CD8-positive, alpha-beta memory T cell (primary cell): ENCODE measurements at regions not wholly inside any gene's neighbourhood (a gene's known extent, or its start where the extent isn't known, plus 50 kb on each side); places are given as distances from the start of the nearest gene placed in this dataset.

Experiments
- CTCF ChIA-PET: fragments of 350-600 bp; sonication (Branson Sonifier 250); formaldehyde crosslinking; loops from one replicate; lab custom pipeline; 2021; ENCODE audit warnings: antibody characterized with exemption; lab: Charles Lee
- POLR2A ChIA-PET: fragments of 350-600 bp; sonication (Branson Sonifier 250); formaldehyde crosslinking; loops from one replicate; lab custom pipeline; 2021; ENCODE audit warnings: antibody characterized with exemption; lab: Charles Lee
- DNase-seq, 5 donors: peaks; one replicate each; pipeline versions ENCODE4 v3.0.0 to v3.0.0-alpha.2; 2020 to 2022; ENCODE audit warnings: mixed read lengths in 1 of 5
- H3K27ac ChIP-seq: one replicate; pipeline ENCODE4 v1.7.0; 2013; ENCODE audit warnings: low read depth, mild to moderate bottlenecking, low read length, moderate library complexity
- H3K27me3 ChIP-seq: 2 replicates; pipeline ENCODE4 v1.7.0; 2013; ENCODE audit warnings: low read length, mild to moderate bottlenecking; ENCODE audit not compliant: insufficient read depth, poor library complexity, severe bottlenecking
- H3K36me3 ChIP-seq: 2 replicates; pipeline ENCODE4 v1.7.0; 2013; ENCODE audit warnings: mild to moderate bottlenecking, low read length, moderate library complexity; ENCODE audit not compliant: insufficient read depth
- H3K4me1 ChIP-seq: 2 replicates; pipeline ENCODE4 v1.7.0; 2013; ENCODE audit warnings: mild to moderate bottlenecking, low read length, moderate library complexity; ENCODE audit not compliant: insufficient read depth
- H3K4me3 ChIP-seq: 2 replicates; pipeline ENCODE4 v1.7.0; 2013; ENCODE audit warnings: mild to moderate bottlenecking, low read length
- H3K9me3 ChIP-seq: 2 replicates; pipeline ENCODE4 v1.7.0; 2013; ENCODE audit warnings: mild to moderate bottlenecking, low read length
- H3K27ac Mint-ChIP-seq, 8 donors: one replicate each; pipeline ENCODE4 v1.8.0; 2020 to 2021; ENCODE audit warnings: mixed read lengths in 8 of 8, mild to moderate bottlenecking in 6 of 8, inconsistent platforms in 3 of 8, moderate library complexity in 3 of 8
- H3K27me3 Mint-ChIP-seq, 2 donors: one replicate each; pipeline ENCODE4 v1.8.0; 2020 to 2021; ENCODE audit warnings: mixed read lengths in 2 of 2, mild to moderate bottlenecking in 1 of 2, moderate library complexity in 1 of 2
- H3K36me3 Mint-ChIP-seq, 3 donors: one replicate each; pipeline ENCODE4 v1.8.0; 2020 to 2021; ENCODE audit warnings: mixed read lengths in 3 of 3, inconsistent platforms in 1 of 3, mild to moderate bottlenecking in 1 of 3
- H3K4me1 Mint-ChIP-seq, 3 donors: one replicate each; pipeline ENCODE4 v1.8.0; 2020 to 2021; ENCODE audit warnings: mixed read lengths in 3 of 3, inconsistent platforms in 1 of 3, mild to moderate bottlenecking in 1 of 3
- H3K4me3 Mint-ChIP-seq, 7 donors: one replicate each; pipeline ENCODE4 v1.8.0; 2020 to 2021; ENCODE audit warnings: mixed read lengths in 7 of 7, mild to moderate bottlenecking in 6 of 7, moderate library complexity in 4 of 7, inconsistent platforms in 2 of 7
- H3K9me3 Mint-ChIP-seq, 5 donors: one replicate each; pipeline ENCODE4 v1.8.0; 2020 to 2022; ENCODE audit warnings: mixed read lengths in 5 of 5, mild to moderate bottlenecking in 3 of 5, moderate library complexity in 2 of 5, inconsistent platforms in 1 of 5

GRCh38 chr3:103918336-103918735 is 1448.4 kb upstream of the ALCAM start:
- no peaks in the 10 kb centered on the region for H3K27me3 Mint-ChIP-seq
- no peaks in the 10 kb centered on the region for H3K36me3 Mint-ChIP-seq
- no peaks in the 10 kb centered on the region for H3K9me3 Mint-ChIP-seq
- no peak overlapping the region for H3K27ac ChIP-seq
- no peaks in the 10 kb centered on the region for H3K36me3 ChIP-seq
- H3K9me3 ChIP-seq = no peaks in the 10 kb centered on the region
- no peak overlapping the region for H3K27ac Mint-ChIP-seq
- H3K4me3 ChIP-seq = no peak overlapping the region
- CTCF ChIA-PET = no interaction called here
- H3K27me3 ChIP-seq = no peaks in the 10 kb centered on the region
- H3K4me1 ChIP-seq = no peaks in the 10 kb centered on the region
- H3K4me3 Mint-ChIP-seq = no peak overlapping the region
- no peaks in the 10 kb centered on the region for H3K4me1 Mint-ChIP-seq
- POLR2A ChIA-PET = no interaction called here
- DNase-seq = no peak

DNA sequence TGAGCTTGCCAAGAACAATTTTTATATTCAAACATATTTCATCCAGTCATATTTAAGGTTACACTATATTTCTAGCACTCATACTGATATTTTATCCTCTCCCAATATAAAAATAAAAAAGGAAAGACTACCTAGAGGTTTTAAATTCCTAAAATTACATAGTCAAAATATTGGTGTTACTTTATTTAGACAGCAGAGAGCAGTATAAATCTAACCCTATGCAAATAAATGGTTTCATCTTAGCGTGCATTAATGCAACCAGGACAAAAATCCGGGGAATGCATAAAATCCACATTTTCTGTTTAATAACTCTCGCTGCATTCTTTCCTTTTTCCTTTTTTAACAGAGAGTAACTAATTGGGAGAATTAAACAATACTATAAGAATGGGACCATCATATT is 1447.4 kb upstream of the ALCAM start:
- ChIA-PET CTCF (no interaction called here), POLR2A (no interaction called here)
- Histone ChIP-seq H3K27me3 (no peaks in the 10 kb centered on the region), H3K27ac (no peak overlapping the region), H3K4me1 (no peaks in the 10 kb centered on the region), H3K36me3 (no peaks in the 10 kb centered on the region), H3K9me3 (no peaks in the 10 kb centered on the region), H3K4me3 (no peak overlapping the region)
- no peaks in the 10 kb centered on the region for H3K27me3 Mint-ChIP-seq
- DNase-seq = no peak
- H3K9me3 Mint-ChIP-seq = no peaks in the 10 kb centered on the region
- H3K36me3 Mint-ChIP-seq = no peaks in the 10 kb centered on the region
- H3K4me3 Mint-ChIP-seq = no peak overlapping the region
- H3K27ac Mint-ChIP-seq = no peak overlapping the region
- no peaks in the 10 kb centered on the region for H3K4me1 Mint-ChIP-seq

DNA sequence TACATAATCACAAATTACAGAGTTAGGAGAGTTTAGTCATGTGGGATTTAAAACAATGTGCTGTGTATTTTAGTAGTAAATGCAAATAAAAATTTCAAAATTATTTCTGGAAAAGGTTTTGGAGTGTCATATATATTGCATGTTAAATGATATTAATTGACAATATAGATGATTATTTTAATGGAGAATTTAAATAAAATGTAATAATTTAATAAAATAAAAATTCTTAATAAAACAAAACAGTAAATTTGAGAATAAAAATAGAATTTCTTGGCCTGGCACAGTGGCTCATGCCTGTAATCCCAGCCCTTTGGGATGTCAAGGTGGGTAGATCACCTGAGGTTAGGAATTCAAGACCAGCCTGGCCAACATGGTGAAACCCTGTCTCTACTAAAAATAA is 1442.8 kb upstream of the ALCAM start:
- no peaks in the 10 kb centered on the region for H3K36me3 Mint-ChIP-seq
- H3K27me3 Mint-ChIP-seq = no peaks in the 10 kb centered on the region
- ChIA-PET CTCF (no interaction called here), POLR2A (no interaction called here)
- no peak overlapping the region for H3K4me3 Mint-ChIP-seq
- Histone ChIP-seq H3K27ac (no peak overlapping the region), H3K9me3 (no peaks in the 10 kb centered on the region), H3K36me3 (no peaks in the 10 kb centered on the region), H3K4me3 (no peak overlapping the region), H3K4me1 (no peaks in the 10 kb centered on the region), H3K27me3 (no peaks in the 10 kb centered on the region)
- no peak for DNase-seq
- H3K27ac Mint-ChIP-seq = no peak overlapping the region
- H3K9me3 Mint-ChIP-seq = peaks cover 0 to 11% (median 2%) of the 10 kb centered on the region in 5 donors
- no peaks in the 10 kb centered on the region for H3K4me1 Mint-ChIP-seq

DNA sequence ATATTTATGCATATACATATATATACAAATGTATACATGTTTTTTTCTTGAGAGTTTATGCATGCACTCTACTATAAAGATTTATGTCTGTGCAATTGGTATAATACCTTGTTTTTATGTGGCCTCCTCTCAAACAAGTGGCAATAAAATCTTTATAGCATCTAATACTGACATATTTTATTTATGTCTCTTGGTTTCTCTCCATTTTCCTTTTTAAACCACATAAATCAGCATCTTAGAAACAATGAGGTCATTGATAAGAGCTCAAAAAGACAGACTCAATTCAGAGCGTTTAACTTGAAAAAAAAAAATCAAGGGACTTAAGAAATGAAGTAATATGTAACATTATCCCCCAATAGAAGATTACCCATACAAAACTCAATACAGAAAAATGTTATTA is 1442.2 kb upstream of the ALCAM start:
- ChIA-PET CTCF (no interaction called here), POLR2A (no interaction called here)
- Mint-ChIP-seq H3K9me3 (peaks cover 0 to 11% (median 2%) of the 10 kb centered on the region in 5 donors), H3K27ac (no peak overlapping the region), H3K4me3 (no peak overlapping the region), H3K36me3 (no peaks in the 10 kb centered on the region), H3K27me3 (no peaks in the 10 kb centered on the region), H3K4me1 (no peaks in the 10 kb centered on the region)
- no peaks in the 10 kb centered on the region for H3K36me3 ChIP-seq
- H3K4me1 ChIP-seq = no peaks in the 10 kb centered on the region
- H3K27ac ChIP-seq = no peak overlapping the region
- no peaks in the 10 kb centered on the region for H3K27me3 ChIP-seq
- no peak for DNase-seq
- no peak overlapping the region for H3K4me3 ChIP-seq
- H3K9me3 ChIP-seq = no peaks in the 10 kb centered on the region

- no peaks in the 10 kb centered on the region for H3K27me3 Mint-ChIP-seq
- no peaks in the 10 kb centered on the region for H3K36me3 Mint-ChIP-seq
- Histone ChIP-seq H3K27ac (no peak overlapping the region), H3K4me3 (no peak overlapping the region), H3K36me3 (no peaks in the 10 kb centered on the region), H3K4me1 (no peaks in the 10 kb centered on the region), H3K9me3 (no peaks in the 10 kb centered on the region), H3K27me3 (no peaks in the 10 kb centered on the region)
- DNase-seq = no peak
- no peaks in the 10 kb centered on the region for H3K4me1 Mint-ChIP-seq
- POLR2A ChIA-PET = no interaction called here
- H3K9me3 Mint-ChIP-seq = peaks cover 0 to 12% (median 2%) of the 10 kb centered on the region in 5 donors
- CTCF ChIA-PET = no interaction called here
- no peak overlapping the region for H3K4me3 Mint-ChIP-seq
- H3K27ac Mint-ChIP-seq = no peak overlapping the region
Measured at GRCh38 chr3:103926936-103927335, 1439.8 kb upstream of the ALCAM start.

- Mint-ChIP-seq H3K4me1 (no peaks in the 10 kb centered on the region), H3K4me3 (no peak overlapping the region), H3K36me3 (no peaks in the 10 kb centered on the region), H3K27ac (no peak overlapping the region), H3K9me3 (peaks cover 0 to 15% (median 2%) of the 10 kb centered on the region in 5 donors), H3K27me3 (no peaks in the 10 kb centered on the region)
- no peak for DNase-seq
- ChIA-PET CTCF (no interaction called here), POLR2A (no interaction called here)
- H3K4me3 ChIP-seq = no peak overlapping the region
- H3K9me3 ChIP-seq = no peaks in the 10 kb centered on the region
- no peaks in the 10 kb centered on the region for H3K27me3 ChIP-seq
- H3K36me3 ChIP-seq = no peaks in the 10 kb centered on the region
- H3K27ac ChIP-seq = no peak overlapping the region
- no peaks in the 10 kb centered on the region for H3K4me1 ChIP-seq
Measured at GRCh38 chr3:103927896-103928295, 1438.8 kb upstream of the ALCAM start.

GRCh38 chr3:103937094-103937493 is 1429.6 kb upstream of the ALCAM start:
- H3K27ac Mint-ChIP-seq = no peak overlapping the region
- H3K27me3 Mint-ChIP-seq = peaks cover 0 to 1% of the 10 kb centered on the region in 2 donors
- no peak overlapping the region for H3K4me3 Mint-ChIP-seq
- Histone ChIP-seq H3K27me3 (no peaks in the 10 kb centered on the region), H3K4me3 (no peak overlapping the region), H3K36me3 (no peaks in the 10 kb centered on the region), H3K9me3 (no peaks in the 10 kb centered on the region), H3K4me1 (no peaks in the 10 kb centered on the region), H3K27ac (no peak overlapping the region)
- no peak for DNase-seq
- no peaks in the 10 kb centered on the region for H3K4me1 Mint-ChIP-seq
- H3K9me3 Mint-ChIP-seq = peaks cover 0 to 13% (median 0%) of the 10 kb centered on the region in 5 donors
- ChIA-PET CTCF (no interaction called here), POLR2A (no interaction called here)
- H3K36me3 Mint-ChIP-seq = no peaks in the 10 kb centered on the region

GRCh38 chr3:103947062-103947461 is 1419.6 kb upstream of the ALCAM start:
- POLR2A ChIA-PET = interaction anchor here (0.6 kb wide), 1 partner anchor 381 kb away, joined by 3 read pairs; no protein-coding TSS in a partner anchor
- H3K27me3 ChIP-seq = no peaks in the 10 kb centered on the region
- no peak overlapping the region for H3K4me3 ChIP-seq
- CTCF ChIA-PET = no interaction called here
- no peak overlapping the region for H3K27ac Mint-ChIP-seq
- H3K9me3 Mint-ChIP-seq = peaks cover 0 to 5% (median 2%) of the 10 kb centered on the region in 5 donors
- H3K4me1 ChIP-seq = no peaks in the 10 kb centered on the region
- H3K27ac ChIP-seq = no peak overlapping the region
- H3K36me3 Mint-ChIP-seq = no peaks in the 10 kb centered on the region
- no peak for DNase-seq
- no peak overlapping the region for H3K4me3 Mint-ChIP-seq
- H3K27me3 Mint-ChIP-seq = no peaks in the 10 kb centered on the region
- H3K36me3 ChIP-seq = no peaks in the 10 kb centered on the region
- H3K9me3 ChIP-seq = no peaks in the 10 kb centered on the region
- no peaks in the 10 kb centered on the region for H3K4me1 Mint-ChIP-seq

- POLR2A ChIA-PET = no interaction called here
- Mint-ChIP-seq H3K27ac (no peak overlapping the region), H3K4me3 (no peak overlapping the region), H3K4me1 (no peaks in the 10 kb centered on the region), H3K36me3 (no peaks in the 10 kb centered on the region), H3K27me3 (no peaks in the 10 kb centered on the region), H3K9me3 (peaks cover 0 to 3% (median 2%) of the 10 kb centered on the region in 5 donors)
- Histone ChIP-seq H3K27me3 (no peaks in the 10 kb centered on the region), H3K27ac (no peak overlapping the region), H3K4me1 (no peaks in the 10 kb centered on the region), H3K4me3 (no peak overlapping the region), H3K9me3 (no peaks in the 10 kb centered on the region), H3K36me3 (no peaks in the 10 kb centered on the region)
- DNase-seq = no peak
- CTCF ChIA-PET = no interaction called here
Measured at GRCh38 chr3:103949693-103950092, 1417.0 kb upstream of the ALCAM start.
